ENCODE measurements at regions not wholly inside any gene's neighbourhood (a gene's known extent, or its start where the extent isn't known, plus 50 kb on each side); places are given as distances from the start of the nearest gene placed in this dataset.

DNA sequence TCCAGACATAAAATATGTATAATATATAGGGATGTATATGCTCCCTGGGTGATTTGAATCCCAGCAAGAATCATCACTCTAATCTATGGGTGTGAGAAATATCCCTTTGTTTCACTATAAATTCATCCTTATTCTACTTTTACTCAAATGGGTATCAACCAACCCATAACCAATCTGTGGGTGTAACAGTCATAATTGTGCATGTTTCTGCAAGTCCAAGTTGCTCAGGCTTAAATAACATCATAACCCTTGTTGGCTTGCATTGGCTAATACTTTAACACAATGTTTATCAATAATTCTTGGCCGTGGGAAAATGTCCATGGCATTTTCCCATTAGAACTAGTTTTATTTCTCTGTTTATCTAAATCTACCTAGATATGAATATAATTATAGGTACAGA lies 530.5 kb upstream of the TLE4 start:
- TF ChIP-seq, protein P1, sequence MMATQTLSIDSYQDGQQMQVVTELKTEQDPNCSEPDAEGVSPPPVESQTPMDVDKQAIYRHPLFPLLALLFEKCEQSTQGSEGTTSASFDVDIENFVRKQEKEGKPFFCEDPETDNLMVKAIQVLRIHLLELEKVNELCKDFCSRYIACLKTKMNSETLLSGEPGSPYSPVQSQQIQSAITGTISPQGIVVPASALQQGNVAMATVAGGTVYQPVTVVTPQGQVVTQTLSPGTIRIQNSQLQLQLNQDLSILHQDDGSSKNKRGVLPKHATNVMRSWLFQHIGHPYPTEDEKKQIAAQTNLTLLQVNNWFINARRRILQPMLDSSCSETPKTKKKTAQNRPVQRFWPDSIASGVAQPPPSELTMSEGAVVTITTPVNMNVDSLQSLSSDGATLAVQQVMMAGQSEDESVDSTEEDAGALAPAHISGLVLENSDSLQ (IDR thresholded peaks at IDR 0.05): no peak
- TF ChIP-seq SP1 (IDR thresholded peaks at IDR 0.05): no peak
- TF ChIP-seq CTBP1 (IDR thresholded peaks at IDR 0.05; ENCODE audit: borderline replicate concordance): no peak
- no peak for TF ChIP-seq SUZ12 (IDR thresholded peaks at IDR 0.05)
- no peak for TF ChIP-seq FOXK2 (IDR thresholded peaks at IDR 0.05)
- no peak for TF ChIP-seq BHLHE40 (IDR thresholded peaks at IDR 0.05; ENCODE audit: borderline replicate concordance)
- no peak for TF ChIP-seq L3MBTL2 (conservative IDR thresholded peaks at IDR 0.05)
- no peak for TF ChIP-seq ZNF384 (IDR thresholded peaks at IDR 0.05)
- no peak for TF ChIP-seq LEF1 (IDR thresholded peaks at IDR 0.05; ENCODE audit: borderline replicate concordance)
- no peak for TF ChIP-seq TARDBP (IDR thresholded peaks at IDR 0.05)
- TF ChIP-seq FOXM1 (IDR thresholded peaks at IDR 0.05; ENCODE audit: borderline replicate concordance): no peak
- TF ChIP-seq ELF4 (IDR thresholded peaks at IDR 0.05): no peak
